Caco-2 (cell line): ENCODE measurements at regions not wholly inside any gene's neighbourhood (a gene's known extent, or its start where the extent isn't known, plus 50 kb on each side); places are given as distances from the start of the nearest gene placed in this dataset.

Experiments used
- BruUV-seq: library from RNA; stranded (reverse); fragments of 400-500 nt; replicated peaks from 2 replicates; lab custom pipeline; 2021; lab: Mats Ljungman, UMichigan
- CTCF ChIA-PET: fragments of 300-600 bp; sonication (Branson Sonifier 250); formaldehyde crosslinking; loops from one replicate; lab custom pipeline; 2022; ENCODE audit warnings: antibody characterized with exemption; lab: Charles Lee
- POLR2A ChIA-PET: fragments of 300-600 bp; sonication (Branson Sonifier 250); formaldehyde crosslinking; loops from one replicate; lab custom pipeline; 2022; ENCODE audit warnings: antibody characterized with exemption; lab: Charles Lee
- DNase-seq, 2 experiments: peaks; one replicate each; pipeline versions ENCODE4 v3.0.0 to v3.0.0-alpha.2; 2020 to 2022
- H3K27me3 ChIP-seq: replicated peaks from 2 replicates; pipeline ENCODE4 v1.6.0; 2011; ENCODE audit warnings: low read length; ENCODE audit not compliant: control insufficient read depth, insufficient read depth
- H3K36me3 ChIP-seq: 2 replicates; pipeline ENCODE4 v1.5.1; 2011; ENCODE audit warnings: low read length; ENCODE audit not compliant: control insufficient read depth, insufficient read depth
- H3K4me1 ChIP-seq: fragments of 250-450 bp; sonication (Bioruptor Pico); 2 replicates; pipeline ENCODE4 v1.5.1; 2020; ENCODE audit warnings: mild to moderate bottlenecking
- H3K4me3 ChIP-seq: 2 replicates; pipeline ENCODE4 v1.5.1; 2011; ENCODE audit warnings: low read depth, mild to moderate bottlenecking, control low read depth, low read length
- H3K9me3 ChIP-seq: fragments of 250-450 bp; sonication (Bioruptor Pico); 2 replicates; pipeline ENCODE4 v1.5.1; 2020; ENCODE audit warnings: mild to moderate bottlenecking, moderate library complexity
- H3K27ac Mint-ChIP-seq: one replicate; pipeline ENCODE4 v1.8.0; 2022; ENCODE audit warnings: mixed read lengths; ENCODE audit not compliant: unreplicated experiment
- H3K27me3 Mint-ChIP-seq: one replicate; pipeline ENCODE4 v1.8.0; 2022; ENCODE audit warnings: mixed read lengths; ENCODE audit not compliant: insufficient read depth, unreplicated experiment
- H3K36me3 Mint-ChIP-seq: one replicate; pipeline ENCODE4 v1.8.0; 2022; ENCODE audit warnings: mild to moderate bottlenecking, mixed read lengths; ENCODE audit not compliant: insufficient read depth, unreplicated experiment
- H3K4me1 Mint-ChIP-seq: one replicate; pipeline ENCODE4 v1.8.0; 2022; ENCODE audit warnings: low read depth, mixed read lengths; ENCODE audit not compliant: unreplicated experiment
- H3K4me3 Mint-ChIP-seq: one replicate; pipeline ENCODE4 v1.8.0; 2022; ENCODE audit warnings: mild to moderate bottlenecking, moderate library complexity, mixed read lengths; ENCODE audit not compliant: unreplicated experiment
- H3K9me3 Mint-ChIP-seq: one replicate; pipeline ENCODE4 v1.8.0; 2022; ENCODE audit warnings: mixed read lengths; ENCODE audit not compliant: unreplicated experiment
- intact Hi-C: fragments of 100-400 bp; cut with micrococcal nuclease; formaldehyde crosslinking; loops from one replicate; pipeline ENCODE4 v1.10.0; 2022; ENCODE audit not compliant: unreplicated experiment
- TF ChIP-seq, protein P1 (sequence below), 2 experiments: fragments of 200-600 bp in 1 of 2; IDR thresholded peaks; 1 replicate in 1 of 2; 2 replicates in 1 of 2; pipeline versions ENCODE4 v1.5.1 to v1.8.0; 2011 to 2022; ENCODE audit warnings: antibody characterized with exemption in 1 of 2, control low read depth in 1 of 2, inconsistent platforms in 1 of 2, low read depth in 1 of 2, low read length in 1 of 2, mild to moderate bottlenecking in 1 of 2, moderate library complexity in 1 of 2; ENCODE audit not compliant: insufficient read depth in 1 of 2, severe bottlenecking in 1 of 2, unreplicated experiment in 1 of 2

DNA sequence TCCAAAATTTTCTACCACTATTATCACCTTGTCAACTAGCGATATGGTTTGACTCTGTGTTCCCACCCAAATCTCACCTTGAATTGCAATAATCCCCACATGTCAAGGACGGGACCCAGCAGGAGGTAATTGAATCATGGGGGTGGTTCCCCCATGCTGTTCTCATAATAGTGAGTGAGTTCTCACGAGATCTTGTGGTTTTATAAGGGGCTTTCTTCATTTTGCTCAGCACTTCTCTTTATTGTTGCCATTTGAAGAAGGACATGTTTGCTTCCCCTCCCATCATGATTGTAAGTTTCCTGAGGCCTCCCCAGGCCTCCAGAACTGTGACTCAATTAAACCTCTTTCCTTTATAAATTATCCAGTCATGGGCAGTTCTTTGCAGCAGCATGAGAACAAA lies 73.5 kb upstream of the ZC3H12C start:
- peaks cover 12% of the 10 kb centered on the region for H3K9me3 Mint-ChIP-seq
- BruUV-seq: no TSS peak
- Histone ChIP-seq H3K4me3 (no peak overlapping the region), H3K4me1 (no peaks in the 10 kb centered on the region), H3K36me3 (no peaks in the 10 kb centered on the region), H3K9me3 (no peaks in the 10 kb centered on the region), H3K27me3 (no peaks in the 10 kb centered on the region)
- peaks cover 11% of the 10 kb centered on the region for H3K4me1 Mint-ChIP-seq
- peaks cover 23% of the 10 kb centered on the region for H3K27me3 Mint-ChIP-seq
- ChIA-PET CTCF (no interaction called here), POLR2A (no interaction called here)
- H3K36me3 Mint-ChIP-seq: no peaks in the 10 kb centered on the region
- TF ChIP-seq, protein P1, sequence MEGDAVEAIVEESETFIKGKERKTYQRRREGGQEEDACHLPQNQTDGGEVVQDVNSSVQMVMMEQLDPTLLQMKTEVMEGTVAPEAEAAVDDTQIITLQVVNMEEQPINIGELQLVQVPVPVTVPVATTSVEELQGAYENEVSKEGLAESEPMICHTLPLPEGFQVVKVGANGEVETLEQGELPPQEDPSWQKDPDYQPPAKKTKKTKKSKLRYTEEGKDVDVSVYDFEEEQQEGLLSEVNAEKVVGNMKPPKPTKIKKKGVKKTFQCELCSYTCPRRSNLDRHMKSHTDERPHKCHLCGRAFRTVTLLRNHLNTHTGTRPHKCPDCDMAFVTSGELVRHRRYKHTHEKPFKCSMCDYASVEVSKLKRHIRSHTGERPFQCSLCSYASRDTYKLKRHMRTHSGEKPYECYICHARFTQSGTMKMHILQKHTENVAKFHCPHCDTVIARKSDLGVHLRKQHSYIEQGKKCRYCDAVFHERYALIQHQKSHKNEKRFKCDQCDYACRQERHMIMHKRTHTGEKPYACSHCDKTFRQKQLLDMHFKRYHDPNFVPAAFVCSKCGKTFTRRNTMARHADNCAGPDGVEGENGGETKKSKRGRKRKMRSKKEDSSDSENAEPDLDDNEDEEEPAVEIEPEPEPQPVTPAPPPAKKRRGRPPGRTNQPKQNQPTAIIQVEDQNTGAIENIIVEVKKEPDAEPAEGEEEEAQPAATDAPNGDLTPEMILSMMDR (IDR thresholded peaks at IDR 0.05; ENCODE audit: insufficient read depth in 1 of 2, low read depth in 1 of 2, low read length in 1 of 2, severe bottlenecking in 1 of 2, unreplicated experiment in 1 of 2): no peak
- H3K4me3 Mint-ChIP-seq: no peak overlapping the region
- DNase-seq: no peak
- intact Hi-C loops: loop anchor here (5.0 kb wide), 2 partner anchors 58 to 73 kb away; partner anchors contain the start of gene ZC3H12C
- no peak overlapping the region for H3K27ac Mint-ChIP-seq

DNA sequence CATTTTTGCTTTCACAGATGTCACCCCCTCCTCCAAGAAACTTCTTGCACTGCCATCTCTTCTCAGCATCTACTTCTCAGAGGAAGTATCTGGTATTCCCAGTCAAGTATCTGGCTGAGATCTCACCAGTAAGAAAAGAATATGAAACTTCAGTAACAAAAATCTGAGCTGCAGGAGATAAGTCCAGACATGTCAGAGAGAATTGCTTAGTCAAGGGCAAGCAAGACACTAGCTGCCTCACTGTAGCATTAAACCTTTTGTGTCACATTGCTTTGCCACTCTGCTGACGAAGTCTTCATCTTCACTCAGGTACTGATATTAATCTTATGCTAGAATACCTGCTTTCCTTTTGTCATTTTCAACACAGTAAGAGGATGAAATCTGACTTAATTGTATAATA lies 70.6 kb upstream of the ZC3H12C start:
- no peak for DNase-seq
- H3K4me1 Mint-ChIP-seq: no peaks in the 10 kb centered on the region
- ChIA-PET CTCF (no interaction called here), POLR2A (no interaction called here)
- Histone ChIP-seq H3K4me3 (no peak overlapping the region), H3K27me3 (no peaks in the 10 kb centered on the region), H3K36me3 (no peaks in the 10 kb centered on the region), H3K9me3 (no peaks in the 10 kb centered on the region), H3K4me1 (peaks cover 14% of the 10 kb centered on the region)
- peaks cover 12% of the 10 kb centered on the region for H3K9me3 Mint-ChIP-seq
- no peaks in the 10 kb centered on the region for H3K36me3 Mint-ChIP-seq
- intact Hi-C loops: no loop called here
- no peak overlapping the region for H3K27ac Mint-ChIP-seq
- no TSS peak for BruUV-seq
- H3K27me3 Mint-ChIP-seq: peaks cover 16% of the 10 kb centered on the region
- H3K4me3 Mint-ChIP-seq: no peak overlapping the region
- TF ChIP-seq, protein P1 (IDR thresholded peaks at IDR 0.05; ENCODE audit: insufficient read depth in 1 of 2, low read depth in 1 of 2, low read length in 1 of 2, severe bottlenecking in 1 of 2, unreplicated experiment in 1 of 2): no peak

GRCh38 chr11:110023711-110024110 lies 69.5 kb upstream of the ZC3H12C start:
- no peak overlapping the region for H3K4me3 Mint-ChIP-seq
- DNase-seq: no peak
- peaks cover 12% of the 10 kb centered on the region for H3K9me3 Mint-ChIP-seq
- H3K27ac Mint-ChIP-seq: no peak overlapping the region
- ChIA-PET POLR2A (no interaction called here), CTCF (no interaction called here)
- intact Hi-C loops: no loop called here
- H3K36me3 Mint-ChIP-seq: no peaks in the 10 kb centered on the region
- Histone ChIP-seq H3K4me3 (no peak overlapping the region), H3K4me1 (peaks cover 24% of the 10 kb centered on the region), H3K9me3 (no peaks in the 10 kb centered on the region), H3K27me3 (no peaks in the 10 kb centered on the region), H3K36me3 (no peaks in the 10 kb centered on the region)
- H3K27me3 Mint-ChIP-seq: peaks cover 8% of the 10 kb centered on the region
- no peaks in the 10 kb centered on the region for H3K4me1 Mint-ChIP-seq
- TF ChIP-seq, protein P1 (IDR thresholded peaks at IDR 0.05; ENCODE audit: insufficient read depth in 1 of 2, low read depth in 1 of 2, low read length in 1 of 2, severe bottlenecking in 1 of 2, unreplicated experiment in 1 of 2): no peak
- BruUV-seq: no TSS peak
